Type B pancreatic cell (in vitro differentiated cells): ENCODE measurements at regions not wholly inside any gene's neighbourhood (a gene's known extent, or its start where the extent isn't known, plus 50 kb on each side); places are given as distances from the start of the nearest gene placed in this dataset.

Experiments
- DNase-seq: peaks from one replicate; pipeline ENCODE4 v3.0.0; 2021; ENCODE audit warnings: mixed read lengths; ENCODE audit not compliant: unreplicated experiment; ENCODE audit errors: extremely low spot score
- H3K27ac Mint-ChIP-seq: 2 replicates; pipeline ENCODE4 v1.8.0; 2021; ENCODE audit warnings: mild to moderate bottlenecking, mixed read lengths
- H3K27me3 Mint-ChIP-seq: 2 replicates; pipeline ENCODE4 v1.8.0; 2021; ENCODE audit warnings: mixed read lengths
- H3K36me3 Mint-ChIP-seq: 2 replicates; pipeline ENCODE4 v1.8.0; 2021; ENCODE audit warnings: mixed read lengths
- H3K4me1 Mint-ChIP-seq: one replicate; pipeline ENCODE4 v1.8.0; 2021; ENCODE audit warnings: mixed read lengths; ENCODE audit not compliant: unreplicated experiment
- H3K4me3 Mint-ChIP-seq: 2 replicates; pipeline ENCODE4 v1.8.0; 2021; ENCODE audit warnings: mild to moderate bottlenecking, mixed read lengths
- H3K9me3 Mint-ChIP-seq: 2 replicates; pipeline ENCODE4 v1.8.0; 2021; ENCODE audit warnings: mixed read lengths
- CTCF ChIP-seq: fragments of 200-600 bp; sonication (generic); conservative IDR thresholded peaks from 2 replicates; pipeline ENCODE4 v1.5.0; 2021; ENCODE audit warnings: antibody characterized with exemption, mild to moderate bottlenecking

GRCh38 chr10:62635127-62635526, 169.4 kb upstream of the ADO start:
- H3K4me3 Mint-ChIP-seq, result no peak overlapping the region
- no peak for DNase-seq
- H3K4me1 Mint-ChIP-seq, result no peaks in the 10 kb centered on the region
- no peaks in the 10 kb centered on the region for H3K36me3 Mint-ChIP-seq
- peaks cover 3% of the 10 kb centered on the region for H3K27me3 Mint-ChIP-seq
- H3K9me3 Mint-ChIP-seq, result no peaks in the 10 kb centered on the region
- no peak for TF ChIP-seq CTCF
- no peak overlapping the region for H3K27ac Mint-ChIP-seq

DNA sequence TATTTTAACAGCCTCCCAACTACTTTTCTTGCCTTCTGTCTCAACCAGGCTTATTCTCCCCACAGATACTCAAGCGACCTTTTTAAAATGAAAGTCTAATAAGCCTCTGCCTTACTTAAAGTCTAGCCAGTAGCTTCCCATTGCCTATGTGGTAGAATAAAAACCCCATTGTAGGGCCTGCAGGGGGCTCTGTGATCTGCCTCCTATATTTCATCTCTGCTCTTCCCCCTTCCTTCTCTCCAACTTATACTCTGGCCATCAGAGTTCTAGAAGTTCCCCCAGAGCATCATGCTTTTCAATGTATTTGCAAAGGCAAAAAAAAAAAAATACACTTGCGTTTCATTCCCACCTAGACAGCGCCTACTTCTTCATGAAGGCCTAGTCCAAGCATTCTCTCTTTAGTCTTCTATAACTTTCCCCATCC, 167.7 kb upstream of the ADO start:
- Mint-ChIP-seq H3K36me3 (no peaks in the 10 kb centered on the region), H3K4me3 (no peak overlapping the region), H3K9me3 (no peaks in the 10 kb centered on the region), H3K27ac (no peak overlapping the region), H3K27me3 (peaks cover 3% of the 10 kb centered on the region), H3K4me1 (no peaks in the 10 kb centered on the region)
- no peak for DNase-seq
- peak; percentile 48 for TF ChIP-seq CTCF

GRCh38 chr10:62637249-62638061, 167.1 kb upstream of the ADO start:
- no peak for TF ChIP-seq CTCF
- H3K9me3 Mint-ChIP-seq, result no peaks in the 10 kb centered on the region
- H3K27ac Mint-ChIP-seq, result no peak overlapping the region
- H3K4me3 Mint-ChIP-seq, result no peak overlapping the region
- DNase-seq, result no peak
- peaks cover 3% of the 10 kb centered on the region for H3K27me3 Mint-ChIP-seq
- H3K36me3 Mint-ChIP-seq, result no peaks in the 10 kb centered on the region
- no peaks in the 10 kb centered on the region for H3K4me1 Mint-ChIP-seq

GRCh38 chr10:62638062-62638477, 166.4 kb upstream of the ADO start:
- H3K4me3 Mint-ChIP-seq, result no peak overlapping the region
- no peak for TF ChIP-seq CTCF
- no peak for DNase-seq
- H3K27ac Mint-ChIP-seq, result no peak overlapping the region
- H3K36me3 Mint-ChIP-seq, result no peaks in the 10 kb centered on the region
- H3K9me3 Mint-ChIP-seq, result no peaks in the 10 kb centered on the region
- peaks cover 3% of the 10 kb centered on the region for H3K27me3 Mint-ChIP-seq
- no peaks in the 10 kb centered on the region for H3K4me1 Mint-ChIP-seq

DNA sequence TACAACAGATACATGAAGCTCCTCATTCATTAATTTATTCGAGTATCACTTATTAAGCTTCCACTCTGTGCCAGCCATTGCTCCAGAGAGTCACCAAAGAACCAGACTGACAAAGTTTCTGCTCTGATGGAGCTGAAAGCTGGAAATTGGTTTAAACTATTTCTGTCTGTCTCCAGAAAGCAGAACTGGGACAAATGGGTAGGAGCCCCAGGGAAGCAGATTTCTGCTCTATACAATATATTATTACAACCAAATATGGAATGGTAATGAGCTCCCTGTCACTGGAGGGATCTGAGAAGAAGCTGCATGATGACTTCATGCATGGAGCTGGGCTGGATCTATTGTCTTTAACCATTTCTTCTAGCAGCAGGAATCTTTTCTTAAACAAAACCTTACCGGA, 165.4 kb upstream of the ADO start:
- no peak overlapping the region for H3K4me3 Mint-ChIP-seq
- no peak for DNase-seq
- no peak overlapping the region for H3K27ac Mint-ChIP-seq
- no peaks in the 10 kb centered on the region for H3K4me1 Mint-ChIP-seq
- no peak for TF ChIP-seq CTCF
- no peaks in the 10 kb centered on the region for H3K9me3 Mint-ChIP-seq
- no peaks in the 10 kb centered on the region for H3K36me3 Mint-ChIP-seq
- H3K27me3 Mint-ChIP-seq, result peaks cover under 1% of the 10 kb centered on the region
